HG02885 (cell line): ENCODE measurements at regions not wholly inside any gene's neighbourhood (a gene's known extent, or its start where the extent isn't known, plus 50 kb on each side); places are given as distances from the start of the nearest gene placed in this dataset.

Source experiments
- ATAC-seq: cut with Tn5 transposase; IDR thresholded peaks from one replicate; pipeline ENCODE4 v1.9.1; 2021; ENCODE audit warnings: mild to moderate bottlenecking; ENCODE audit not compliant: unreplicated experiment, poor library complexity

DNA sequence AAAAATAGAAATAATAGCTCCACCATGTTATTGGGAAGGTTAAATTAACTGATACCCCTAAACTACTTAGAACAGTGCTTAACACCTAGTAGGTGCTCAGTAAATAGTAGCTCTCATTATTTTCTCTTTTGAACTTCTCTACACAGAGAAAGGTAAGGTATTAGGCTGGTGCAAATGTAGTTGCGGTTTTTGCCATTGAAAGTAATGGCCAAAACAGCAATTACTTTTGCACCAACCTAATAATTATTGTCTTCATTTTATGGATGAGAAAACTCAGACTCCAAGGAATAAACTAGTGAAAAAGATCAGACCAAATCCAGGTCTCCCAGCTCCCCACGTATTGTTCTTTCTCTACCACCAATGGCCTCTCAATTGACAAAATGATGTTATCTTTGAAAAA, 157.2 kb upstream of the TMPO start:
- ATAC-seq = no peak

DNA sequence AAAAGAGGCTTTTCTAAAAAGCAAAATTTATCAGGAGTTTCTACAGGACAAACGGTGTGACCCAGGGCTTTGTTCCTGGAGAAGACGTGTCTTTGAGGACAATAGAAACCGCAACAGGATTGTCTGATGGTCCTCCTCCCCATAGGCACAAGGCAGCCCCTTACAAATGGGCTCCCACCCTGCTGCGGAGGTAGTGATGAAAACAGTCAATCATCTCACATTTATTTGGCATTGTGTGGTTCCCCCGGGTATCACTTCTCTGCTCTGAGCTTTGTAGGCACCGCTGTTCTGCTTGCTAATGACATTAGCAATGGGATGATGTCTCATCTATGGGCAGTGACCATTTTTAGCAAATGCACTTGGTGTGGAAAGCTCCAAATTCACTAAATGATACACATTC, 155.5 kb upstream of the TMPO start:
- no peak for ATAC-seq

DNA sequence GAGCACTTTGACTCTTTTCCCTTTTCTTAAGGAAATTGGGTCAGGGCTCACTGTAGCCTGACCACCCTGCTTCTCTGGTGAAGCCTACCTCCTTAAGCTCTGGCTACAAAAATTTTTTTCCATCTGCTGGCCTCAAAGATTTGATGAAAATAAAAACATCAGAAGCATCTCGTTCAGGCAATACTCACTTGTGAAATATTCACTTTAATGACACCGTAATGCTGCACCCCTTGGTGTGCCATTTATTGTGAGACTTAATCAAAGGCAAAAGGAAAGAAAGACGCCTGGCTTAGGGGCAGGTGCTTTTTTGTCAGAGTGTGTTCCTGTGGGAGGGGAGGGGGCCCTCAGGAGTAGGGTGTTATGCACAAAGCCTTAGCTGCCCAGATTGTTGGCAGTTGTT, 155.0 kb upstream of the TMPO start:
- ATAC-seq = no peak

DNA sequence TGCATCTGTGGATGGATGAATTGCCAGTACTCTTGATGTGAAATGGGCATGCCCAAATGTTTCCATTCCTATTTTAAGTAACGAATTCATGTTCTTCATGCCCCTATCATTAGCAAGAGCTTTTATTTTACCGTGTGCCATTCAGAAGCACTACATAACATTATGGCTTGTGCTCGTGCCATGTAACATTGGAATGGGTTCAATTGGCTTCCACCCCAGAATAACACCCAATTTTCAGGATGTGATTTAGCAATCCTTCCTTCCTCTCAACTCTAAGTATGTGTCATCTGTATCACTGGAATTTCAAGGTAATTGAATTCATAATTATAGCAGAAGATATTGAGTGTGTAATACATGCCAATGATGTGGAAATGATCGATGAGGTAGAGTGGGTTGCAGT, 145.8 kb upstream of the TMPO start:
- ATAC-seq = no peak

DNA sequence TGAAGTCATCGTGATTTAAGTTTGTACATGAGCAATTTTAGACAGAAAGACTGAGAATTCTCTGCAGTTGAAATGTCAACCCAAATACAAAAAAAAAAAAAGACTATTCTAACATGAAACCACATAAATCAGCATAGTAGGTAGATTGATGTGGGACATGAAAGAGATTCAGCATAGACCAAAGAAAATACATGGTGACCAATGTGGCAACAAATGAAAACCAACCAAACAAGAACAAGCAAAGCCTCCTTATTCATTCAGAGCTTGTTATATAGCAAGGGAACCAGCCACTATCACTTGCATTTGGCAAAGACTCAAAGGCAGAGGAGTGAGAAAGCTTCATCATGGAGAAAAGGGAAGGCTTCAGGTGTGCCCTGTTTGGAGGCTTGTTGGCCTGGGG, 144.4 kb upstream of the TMPO start:
- ATAC-seq = no peak

DNA sequence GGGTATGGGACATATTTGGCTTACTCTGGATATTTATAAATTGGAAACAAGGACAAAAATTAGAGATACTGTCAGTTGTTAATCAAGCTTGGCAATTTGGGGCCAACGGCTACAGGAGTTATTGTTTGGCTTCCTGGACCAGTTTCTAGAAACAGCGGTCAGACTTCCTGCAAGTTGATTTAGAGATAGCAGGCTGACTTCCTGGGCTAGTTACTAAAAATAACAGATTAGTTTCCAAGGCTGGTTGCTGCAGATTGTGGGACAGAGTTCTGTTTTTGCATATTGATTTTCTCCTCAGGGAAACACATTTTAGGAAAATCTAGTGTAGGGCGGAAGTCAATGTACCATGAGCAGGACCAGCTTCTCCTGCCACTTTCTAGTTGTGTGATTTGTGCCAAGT, 144.0 kb upstream of the TMPO start:
- no peak for ATAC-seq

DNA sequence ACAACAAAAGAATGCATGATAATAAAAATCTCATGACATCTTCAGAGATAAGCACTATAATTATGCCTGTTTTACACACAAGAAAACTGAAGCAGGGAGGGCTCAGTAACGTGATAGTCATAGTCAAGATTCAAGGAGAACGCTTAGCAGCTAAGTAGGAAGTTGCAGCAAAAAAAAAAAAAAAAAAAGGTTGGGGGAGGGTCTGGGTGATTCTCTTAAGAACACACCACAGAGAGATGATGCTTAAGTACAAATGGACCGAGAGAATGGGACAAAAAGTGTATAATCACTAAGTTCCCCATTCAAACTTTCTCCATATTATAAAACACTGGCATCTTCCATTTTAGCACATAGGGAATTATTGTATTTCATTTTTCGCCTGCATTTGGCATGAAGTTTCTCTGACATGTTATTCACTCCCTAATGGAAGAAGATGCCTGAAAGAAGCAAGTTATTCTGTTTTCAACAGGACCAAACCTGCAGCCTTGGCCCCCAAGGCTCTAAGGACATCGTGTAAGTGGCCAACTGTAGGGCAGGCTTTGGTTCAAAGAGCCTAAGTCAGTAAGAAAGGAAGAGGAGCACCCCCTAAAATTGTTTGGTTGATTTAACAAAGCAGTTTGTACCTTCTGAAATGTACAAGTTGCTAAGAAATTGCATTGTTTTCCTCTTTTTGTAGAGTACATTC, 142.9 kb upstream of the TMPO start:
- ATAC-seq = no peak

DNA sequence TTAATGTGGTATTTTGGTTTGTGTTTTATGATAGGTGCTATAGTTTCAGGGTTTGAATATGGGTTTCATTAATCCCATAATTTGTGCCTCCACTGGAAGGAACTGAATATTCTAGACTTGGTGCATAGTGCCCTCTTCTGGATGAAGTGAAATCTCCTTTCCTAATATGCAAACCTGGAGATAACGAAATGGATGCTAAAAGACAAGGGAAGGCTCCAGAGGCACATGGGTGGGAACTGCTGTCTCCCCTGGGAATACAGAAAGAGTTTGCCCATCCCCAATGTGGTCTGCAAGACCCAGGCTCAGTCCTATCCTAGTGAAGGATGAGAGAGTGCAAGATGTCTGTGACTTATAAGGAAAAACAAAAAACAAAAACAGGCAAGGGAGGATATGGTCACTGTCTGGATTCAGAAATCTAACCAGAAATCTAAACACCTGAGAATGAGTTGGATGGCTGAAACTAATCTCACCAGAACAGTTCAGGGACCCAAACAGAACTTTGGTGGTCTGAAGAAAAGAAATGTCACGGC, 142.3 kb upstream of the TMPO start:
- no peak for ATAC-seq

DNA sequence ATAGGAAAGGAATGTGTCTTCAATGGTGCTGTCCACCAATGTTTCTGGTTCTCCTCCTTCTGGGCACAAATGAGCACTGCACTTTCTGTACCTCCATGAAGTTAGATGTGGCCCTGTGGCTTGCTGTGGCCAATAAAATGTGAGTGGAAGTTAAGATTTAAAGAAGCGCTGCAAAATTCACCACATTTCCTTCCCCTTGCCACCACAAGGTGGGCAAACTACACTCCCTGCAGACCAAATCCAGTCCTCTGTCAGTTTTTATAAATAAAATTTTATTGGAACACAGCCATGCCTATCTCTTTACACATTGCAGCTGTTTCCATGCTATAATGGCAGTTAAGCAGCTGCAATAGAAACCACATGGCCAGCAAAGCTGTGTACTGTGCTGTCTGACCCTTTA, 141.4 kb upstream of the TMPO start:
- no peak for ATAC-seq

DNA sequence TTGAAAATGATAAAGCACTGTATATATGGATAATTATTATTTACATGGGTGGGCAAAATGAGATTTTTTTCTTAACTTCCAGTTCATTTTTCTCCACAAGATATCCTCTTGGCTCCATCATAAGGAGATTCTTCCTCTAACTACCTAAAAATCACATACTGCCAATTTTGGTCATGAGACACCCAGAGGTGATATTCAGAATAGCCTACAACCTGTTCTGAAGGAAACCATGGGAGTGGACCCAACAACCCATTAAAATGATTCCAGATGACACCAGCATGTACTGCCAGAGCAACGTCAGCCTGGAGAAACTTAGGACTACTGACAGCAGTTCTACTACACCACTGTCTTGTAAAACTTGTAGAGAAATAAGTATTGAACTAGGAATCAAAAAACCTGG, 136.3 kb upstream of the TMPO start:
- ATAC-seq = no peak

DNA sequence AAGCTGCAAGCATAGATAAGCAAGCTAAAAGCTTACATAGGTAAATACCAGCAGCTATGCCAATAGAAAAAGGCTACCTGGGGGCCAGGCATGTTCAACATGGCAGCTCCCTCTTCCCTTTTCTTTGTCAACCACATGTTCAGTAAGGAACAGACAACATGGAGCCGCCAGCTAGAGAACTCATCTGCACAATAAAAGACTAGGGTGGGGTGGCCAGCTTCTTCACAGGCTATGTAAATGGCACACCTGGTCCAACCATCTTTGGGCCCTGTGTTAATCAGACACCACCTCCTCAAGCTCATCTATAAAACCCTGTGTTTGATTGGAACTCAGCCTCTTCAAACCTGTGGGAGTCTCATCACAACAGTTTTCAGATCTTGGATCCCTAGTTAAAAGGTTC, 129.7 kb upstream of the TMPO start:
- no peak for ATAC-seq

DNA sequence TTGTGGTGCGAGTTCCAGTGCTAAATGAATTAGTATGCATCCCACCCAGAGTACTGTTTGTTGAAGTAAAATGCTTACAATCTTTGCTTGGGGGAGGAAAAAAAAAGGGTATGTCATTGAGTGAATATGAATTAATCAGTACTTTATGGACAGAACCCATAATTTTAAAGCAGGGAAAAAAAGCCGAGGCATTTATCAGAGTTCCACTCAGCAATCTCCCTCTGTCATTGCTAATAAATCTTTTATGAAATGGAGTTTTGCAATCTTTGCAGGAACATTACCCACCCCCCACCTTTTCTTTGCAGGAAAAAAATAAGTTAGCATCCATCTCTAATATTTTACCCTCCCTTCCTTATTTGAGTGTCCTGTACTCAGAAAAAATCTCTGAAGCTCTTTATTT, 127.9 kb upstream of the TMPO start:
- no peak for ATAC-seq

DNA sequence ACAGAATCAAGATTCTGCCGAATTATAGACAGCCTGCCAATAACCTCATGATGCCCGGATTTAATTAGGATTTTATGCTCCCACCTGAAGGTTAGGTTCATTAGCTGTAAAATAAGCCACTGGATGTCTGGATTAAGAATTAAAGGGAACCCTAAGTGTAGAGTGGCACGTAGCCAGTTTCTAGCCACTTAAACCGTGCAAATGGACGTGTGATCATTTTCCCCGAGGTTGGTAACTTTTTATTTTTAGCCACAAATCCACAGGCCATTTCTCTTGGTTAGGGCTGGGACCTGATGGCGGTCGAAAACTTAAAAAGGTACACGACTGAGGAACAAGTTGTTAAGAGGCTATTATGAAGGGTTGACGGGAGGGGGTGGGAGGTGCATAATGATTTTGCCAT, 127.3 kb upstream of the TMPO start:
- ATAC-seq = no peak

DNA sequence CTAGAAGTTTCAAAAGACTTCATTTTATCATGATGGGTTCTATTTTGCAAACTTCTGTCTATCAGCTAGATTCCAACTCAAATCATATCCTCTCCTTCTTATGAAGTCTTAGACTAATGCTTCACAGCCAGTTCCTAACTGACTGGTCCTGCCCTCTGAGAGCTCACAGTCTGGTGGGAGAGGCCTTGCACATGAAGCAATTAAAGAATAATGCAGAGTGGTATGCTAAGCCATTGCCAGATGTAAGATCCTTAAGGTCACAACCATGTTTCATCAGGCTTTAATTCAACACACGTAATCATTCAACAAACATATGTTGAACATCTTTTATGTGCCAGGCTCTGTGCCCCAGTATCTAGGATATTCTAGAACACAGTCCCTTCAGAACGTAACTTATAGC, 125.8 kb upstream of the TMPO start:
- no peak for ATAC-seq

DNA sequence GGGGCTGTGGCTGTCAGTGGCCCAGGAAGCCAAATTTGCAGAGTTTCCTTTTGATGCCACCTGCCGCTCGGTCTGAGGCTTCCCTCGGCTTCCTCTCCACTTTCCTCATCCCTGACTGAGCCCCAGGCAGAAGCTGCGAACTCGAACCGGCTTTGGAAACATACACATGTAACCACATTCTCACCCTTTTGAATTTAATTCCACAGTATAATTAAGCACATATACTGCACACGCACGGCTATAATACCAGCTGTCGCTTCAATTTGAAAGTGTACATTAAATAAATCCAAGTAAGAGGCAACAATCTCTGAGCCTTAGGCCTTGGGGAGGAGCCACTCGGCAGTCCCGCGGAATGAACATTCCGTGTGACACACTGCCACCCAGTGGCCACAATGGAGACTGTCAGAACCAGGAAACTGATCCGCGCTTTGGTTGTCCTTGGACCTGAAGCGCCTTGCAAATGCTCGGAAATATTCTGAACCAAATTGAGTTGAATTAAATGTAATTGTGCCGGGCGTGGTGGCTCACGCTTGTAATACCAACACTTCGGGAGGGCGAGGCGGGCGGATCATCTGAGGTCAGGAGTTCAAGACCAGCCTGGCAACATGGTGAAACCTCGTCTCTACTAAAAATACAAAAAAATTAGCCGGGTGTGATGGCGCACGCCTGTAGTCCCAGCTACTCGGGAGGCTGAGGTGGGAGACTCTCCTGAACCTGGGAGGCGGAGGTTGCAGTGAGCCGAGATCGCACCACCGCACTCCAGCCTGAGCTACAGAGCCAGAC, 117.9 kb upstream of the TMPO start:
- ATAC-seq = peak; percentile 90

DNA sequence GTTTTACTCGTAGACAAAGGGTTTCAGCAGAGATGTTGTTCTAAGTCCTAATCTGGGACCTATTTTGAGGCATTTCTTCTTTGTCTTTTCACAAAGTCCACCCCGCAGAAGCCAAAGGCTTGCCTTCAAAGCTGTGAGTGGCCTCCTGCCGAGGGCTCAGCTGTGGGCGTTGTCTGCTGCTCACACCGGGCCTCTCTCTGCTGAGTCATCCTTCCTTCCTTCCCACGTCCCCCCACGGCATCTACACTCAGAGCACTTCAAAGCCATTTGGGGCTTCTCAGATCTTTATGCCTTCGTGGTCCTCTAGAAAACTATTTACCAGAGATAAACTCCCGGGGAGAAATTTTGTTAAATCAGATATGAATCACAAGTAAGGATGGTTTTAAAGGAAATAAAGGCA, 115.9 kb upstream of the TMPO start:
- ATAC-seq = peak; percentile 73

DNA sequence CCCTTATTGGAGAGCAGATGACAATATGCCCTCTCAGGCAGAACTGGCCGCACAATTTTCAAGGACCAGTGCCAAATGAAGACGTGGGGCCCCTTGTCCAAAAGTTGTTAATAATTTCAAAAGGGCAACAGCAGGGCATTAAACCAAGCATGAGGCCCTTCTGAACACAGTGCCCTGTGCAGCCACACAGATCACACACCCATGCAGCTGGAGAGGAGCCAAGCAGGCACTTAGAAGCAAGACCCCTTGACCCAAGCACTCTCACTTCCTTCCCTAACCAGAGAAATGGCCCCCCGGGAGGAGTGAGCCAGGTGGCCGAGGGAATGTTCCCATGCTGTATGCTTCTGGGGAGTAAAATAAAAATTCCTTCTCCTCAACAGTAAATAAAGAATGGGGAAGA, 114.0 kb upstream of the TMPO start:
- no peak for ATAC-seq

DNA sequence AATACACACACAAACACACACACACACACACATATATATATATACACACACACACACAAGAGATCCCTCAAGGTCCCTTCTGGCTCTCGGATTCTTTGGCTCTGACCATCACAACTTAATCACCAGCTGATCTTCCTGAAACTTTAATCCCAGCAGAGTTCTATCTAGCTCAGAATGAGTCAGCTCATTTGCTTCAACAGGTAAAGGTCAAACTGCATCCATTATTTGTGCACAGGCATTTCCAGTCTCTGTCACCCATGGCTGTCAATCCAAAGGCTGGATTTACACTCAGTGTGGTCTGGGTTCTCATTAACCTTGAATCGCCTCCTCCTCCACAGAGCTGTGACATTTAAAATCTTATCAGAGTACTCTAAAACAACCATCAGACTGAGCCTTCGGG, 113.3 kb upstream of the TMPO start:
- no peak for ATAC-seq

DNA sequence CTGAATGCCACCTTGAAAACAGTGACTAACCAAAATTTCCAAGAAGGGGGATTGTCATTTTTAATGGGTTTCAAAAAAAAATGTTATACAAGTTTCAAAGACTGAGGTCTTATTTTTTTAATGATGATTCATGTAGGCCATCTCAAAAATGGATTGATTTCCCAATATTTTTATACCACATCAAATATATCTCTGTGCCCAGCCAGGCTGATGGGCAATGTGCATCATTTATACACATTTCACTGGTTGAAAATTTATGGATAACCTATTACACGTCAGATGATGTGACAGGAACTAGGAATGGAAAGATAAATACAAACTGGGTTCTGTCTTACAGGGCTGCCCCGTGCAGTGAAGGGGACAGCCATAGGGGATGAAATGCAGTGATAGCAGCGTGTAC, 112.7 kb upstream of the TMPO start:
- no peak for ATAC-seq

DNA sequence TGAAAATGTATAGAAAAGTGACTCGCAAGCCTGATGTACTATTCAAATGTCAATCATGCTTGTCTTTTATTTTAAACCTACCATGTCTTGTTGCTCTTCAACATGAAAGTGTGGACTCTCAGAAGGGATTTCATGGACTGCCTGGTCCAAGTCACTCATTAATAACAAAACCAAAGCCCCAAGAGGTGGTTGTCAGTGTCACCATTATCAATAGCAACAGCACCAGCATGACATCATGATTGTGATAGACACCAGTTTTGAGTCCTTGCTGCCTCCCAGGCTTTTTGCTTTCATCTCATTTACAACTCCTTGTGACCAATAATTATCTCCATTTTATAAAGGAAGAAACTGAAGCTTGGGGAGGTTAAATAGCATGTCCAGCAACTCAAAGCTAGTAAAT, 112.0 kb upstream of the TMPO start:
- no peak for ATAC-seq

DNA sequence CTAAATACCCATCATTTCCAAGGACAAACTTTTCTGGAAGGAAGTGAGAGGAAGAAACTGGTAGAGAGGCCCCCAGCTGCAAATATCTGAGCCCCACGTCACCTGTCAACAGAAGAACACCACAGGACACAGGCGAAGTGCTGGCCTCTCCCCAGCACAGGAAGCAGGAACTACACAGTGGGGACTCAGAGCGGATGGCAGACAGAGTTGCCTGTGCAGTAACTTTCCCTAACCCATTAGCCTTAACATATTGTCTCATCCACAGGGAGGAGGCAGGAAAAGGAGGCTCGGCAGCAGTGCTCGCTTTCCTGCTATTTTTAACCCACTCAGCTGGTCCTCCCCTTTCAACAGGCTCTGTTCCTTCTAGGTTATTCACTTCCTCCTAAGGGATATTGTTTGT, 111.5 kb upstream of the TMPO start:
- ATAC-seq = peak; percentile 31

DNA sequence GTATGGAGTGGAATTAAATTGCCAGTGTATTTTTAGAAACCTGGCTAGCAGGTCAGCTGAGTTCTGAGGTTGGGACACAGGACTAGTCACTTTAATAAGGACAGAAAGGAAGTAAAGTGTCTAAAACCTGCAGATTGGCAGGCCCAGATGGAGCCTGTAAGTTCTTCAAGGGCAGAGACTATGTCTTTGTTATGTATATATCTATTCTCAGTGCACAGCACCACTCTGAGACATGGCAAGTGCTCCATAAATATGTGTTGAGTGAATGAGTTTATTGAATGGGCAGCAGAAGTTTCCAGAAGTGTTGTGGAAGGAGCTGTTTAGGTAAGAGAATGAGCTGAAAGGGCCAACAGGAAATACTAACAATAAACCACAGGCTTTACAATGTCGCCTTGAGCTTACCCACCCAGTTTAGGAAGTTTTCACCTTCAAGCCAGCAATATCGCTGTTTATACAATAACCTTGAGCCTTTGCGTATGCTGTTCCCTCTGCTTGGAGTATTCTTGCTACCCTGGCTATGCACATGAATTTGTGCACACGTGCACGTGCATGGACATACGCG, 109.5 kb upstream of the TMPO start:
- ATAC-seq = no peak
